Fibroblast of skin of left biceps (primary cell): ENCODE measurements at regions not wholly inside any gene's neighbourhood (a gene's known extent, or its start where the extent isn't known, plus 50 kb on each side); places are given as distances from the start of the nearest gene placed in this dataset.
"Not testable (repeated sequence)": the region's sequence is repeated elsewhere in the genome, so short reads cannot be mapped to it uniquely, and the experiment has no call there.

ENCODE experiments used
- DNase-seq, 2 experiments: peaks; one replicate each; pipeline ENCODE4 v3.0.0-alpha.2; 2013; ENCODE audit warnings: low read depth in 2 of 2

- DNase-seq = no peak
Observed at GRCh38 chr7:94706996-94707740, 51.2 kb upstream of the SGCE start.

- no peak for DNase-seq
Observed at GRCh38 chr7:94710256-94710655, 54.3 kb upstream of the SGCE start.

- not testable (repeated sequence) for DNase-seq
Observed at GRCh38 chr7:94722360-94722759, 66.4 kb upstream of the SGCE start.

GRCh38 chr7:94728893-94729292, 73.0 kb upstream of the SGCE start:
- not testable (repeated sequence) for DNase-seq

GRCh38 chr7:94738071-94738470, 82.1 kb upstream of the SGCE start:
- no peak for DNase-seq

GRCh38 chr7:94739180-94739579, 83.2 kb upstream of the SGCE start:
- DNase-seq = no peak

GRCh38 chr7:94740509-94740908, 84.6 kb upstream of the SGCE start:
- no peak for DNase-seq

- DNase-seq = no peak
Observed at GRCh38 chr7:94741179-94741578, 85.2 kb upstream of the SGCE start.

GRCh38 chr7:94748376-94748775, 92.4 kb upstream of the SGCE start:
- DNase-seq = no peak

GRCh38 chr7:94760446-94761100, 104.6 kb upstream of the SGCE start:
- no peak for DNase-seq

- no peak for DNase-seq
Observed at GRCh38 chr7:94761451-94761850, 105.5 kb upstream of the SGCE start.

- DNase-seq = peak; percentile 87 to 91
Observed at GRCh38 chr7:94763268-94763667, 107.3 kb upstream of the SGCE start.

GRCh38 chr7:94769724-94770123, 113.8 kb upstream of the SGCE start:
- no peak for DNase-seq

- DNase-seq = no peak
Observed at GRCh38 chr7:94778711-94779459, 123.0 kb upstream of the SGCE start.

GRCh38 chr7:94779861-94780260, 123.9 kb upstream of the SGCE start:
- DNase-seq = no peak

GRCh38 chr7:94781236-94781635, 125.3 kb upstream of the SGCE start:
- no peak for DNase-seq

- no peak for DNase-seq
Observed at GRCh38 chr7:94782777-94783176, 124.6 kb upstream of the PPP1R9A start.

GRCh38 chr7:94787285-94787684, 120.1 kb upstream of the PPP1R9A start:
- no peak for DNase-seq

- DNase-seq = not testable (repeated sequence)
Observed at GRCh38 chr7:94788378-94788777, 119.0 kb upstream of the PPP1R9A start.

GRCh38 chr7:94792241-94792640, 115.2 kb upstream of the PPP1R9A start:
- DNase-seq = no peak

GRCh38 chr7:94797404-94797803, 110.0 kb upstream of the PPP1R9A start:
- DNase-seq = not testable (repeated sequence)

GRCh38 chr7:94803821-94804220, 103.6 kb upstream of the PPP1R9A start:
- DNase-seq = no peak

GRCh38 chr7:94808673-94809072, 98.7 kb upstream of the PPP1R9A start:
- DNase-seq = not testable (repeated sequence)
